ENCODE measurements at regions not wholly inside any gene's neighbourhood (a gene's known extent, or its start where the extent isn't known, plus 50 kb on each side); places are given as distances from the start of the nearest gene placed in this dataset.

DNA sequence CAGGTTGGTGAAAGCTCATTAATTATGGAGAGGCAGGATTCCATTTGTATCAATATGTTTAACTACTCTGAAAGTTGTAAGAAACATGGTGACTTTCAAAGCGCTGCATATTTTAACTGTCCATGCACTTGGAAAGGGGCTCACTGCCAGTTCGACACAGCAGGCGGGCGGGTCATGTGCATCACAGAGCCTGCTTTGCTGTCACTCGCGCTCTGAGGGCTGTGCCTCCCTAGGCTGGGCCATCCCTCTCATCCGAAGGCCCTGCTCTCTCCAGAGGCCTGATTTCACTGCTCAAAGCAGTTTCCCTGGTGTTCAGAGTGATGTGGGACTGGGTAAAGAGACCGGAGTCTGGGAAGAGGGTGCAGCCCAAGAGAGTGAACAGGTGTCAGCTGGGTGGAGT, 422.0 kb upstream of the MON1B start:
- no peak for TF ChIP-seq GATA3 (IDR thresholded peaks at IDR 0.05; ENCODE audit: low read depth, low read length)
- no peak for TF ChIP-seq GATA2 (IDR thresholded peaks at IDR 0.05; ENCODE audit: low read depth, low read length)
